GM23338 (cell line): ENCODE measurements at regions not wholly inside any gene's neighbourhood (a gene's known extent, or its start where the extent isn't known, plus 50 kb on each side); places are given as distances from the start of the nearest gene placed in this dataset.

ENCODE experiments used
- ATAC-seq: fragments of 200-7000 bp; cut with Tn5 transposase; 3 replicates; pipeline ENCODE4 v1.9.1; 2020
- DNase-seq: peaks from one replicate; pipeline ENCODE4 v3.0.0-alpha.2; 2015; ENCODE audit warnings: low spot score
- H2AFZ ChIP-seq: fragments of 200-600 bp; sonication (generic); 2 replicates; pipeline ENCODE4 v1.8.0; 2016; ENCODE audit warnings: antibody characterized with exemption, mild to moderate bottlenecking, moderate library complexity
- H3F3A ChIP-seq: fragments of 200-600 bp; sonication (generic); replicated peaks from 2 replicates; pipeline ENCODE4 v1.8.0; 2017; ENCODE audit warnings: antibody characterized with exemption, mixed run types, low read depth
- H3K27ac ChIP-seq: fragments of 200-600 bp; sonication (generic); 2 replicates; pipeline ENCODE4 v1.6.1; 2016; ENCODE audit warnings: low read depth
- H3K27me3 ChIP-seq: fragments of 200-600 bp; sonication (generic); 2 replicates; pipeline ENCODE4 v1.8.0; 2016; ENCODE audit warnings: mild to moderate bottlenecking, mixed run types, moderate library complexity; ENCODE audit not compliant: insufficient read depth
- H3K36me3 ChIP-seq: fragments of 200-600 bp; sonication (generic); 2 replicates; pipeline ENCODE4 v1.8.0; 2016; ENCODE audit warnings: mild to moderate bottlenecking; ENCODE audit not compliant: insufficient read depth
- H3K4me1 ChIP-seq: fragments of 200-600 bp; sonication (generic); 2 replicates; pipeline ENCODE4 v1.8.0; 2016; ENCODE audit warnings: mild to moderate bottlenecking, moderate library complexity; ENCODE audit not compliant: insufficient read depth
- H3K4me2 ChIP-seq: fragments of 200-600 bp; sonication (generic); 2 replicates; pipeline ENCODE4 v1.7.1; 2017; ENCODE audit warnings: mixed run types
- H3K4me3 ChIP-seq: fragments of 200-600 bp; sonication (generic); 2 replicates; pipeline ENCODE4 v1.6.1; 2016; ENCODE audit warnings: mixed run types
- H3K79me2 ChIP-seq: fragments of 200-600 bp; sonication (generic); replicated peaks from 2 replicates; pipeline ENCODE4 v1.8.0; 2017; ENCODE audit warnings: mild to moderate bottlenecking; ENCODE audit not compliant: insufficient read depth
- H3K9me2 ChIP-seq: fragments of 200-600 bp; sonication (generic); 2 replicates; pipeline ENCODE4 v1.8.0; 2017; ENCODE audit not compliant: insufficient read depth
- H4K20me1 ChIP-seq: fragments of 200-600 bp; sonication (generic); replicated peaks from 2 replicates; pipeline ENCODE4 v1.8.0; 2017; ENCODE audit warnings: mild to moderate bottlenecking; ENCODE audit not compliant: insufficient read depth
- H3K27ac Mint-ChIP-seq: 2 replicates; pipeline ENCODE4 v1.8.0; 2020; ENCODE audit warnings: inconsistent platforms, mild to moderate bottlenecking, moderate library complexity, mixed read lengths
- H3K27me3 Mint-ChIP-seq: 3 replicates; pipeline ENCODE4 v1.8.0; 2022; ENCODE audit warnings: low read depth, mild to moderate bottlenecking, moderate library complexity, mixed read lengths, inconsistent platforms; ENCODE audit not compliant: insufficient read depth, poor library complexity
- H3K36me3 Mint-ChIP-seq: 3 replicates; pipeline ENCODE4 v1.8.0; 2021; ENCODE audit warnings: low read depth, mild to moderate bottlenecking, inconsistent platforms, moderate library complexity, mixed read lengths
- H3K4me1 Mint-ChIP-seq: 3 replicates; pipeline ENCODE4 v1.8.0; 2020; ENCODE audit warnings: mild to moderate bottlenecking, inconsistent platforms, mixed read lengths
- H3K4me3 Mint-ChIP-seq: 3 replicates; pipeline ENCODE4 v1.8.0; 2021; ENCODE audit warnings: moderate library complexity, mild to moderate bottlenecking, inconsistent platforms, mixed read lengths
- H3K9me3 Mint-ChIP-seq: 3 replicates; pipeline ENCODE4 v1.8.0; 2020; ENCODE audit warnings: moderate library complexity, mild to moderate bottlenecking, inconsistent platforms, mixed read lengths
- CTCF ChIP-seq, 2 experiments: fragments of 200-600 bp in 1 of 2; sonication (generic) in 1 of 2; conservative IDR thresholded peaks; 2 replicates each; pipeline versions ENCODE4 v1.5.1 to v1.6.1; 2016 to 2017; ENCODE audit warnings: antibody characterized with exemption in 2 of 2, low read depth in 2 of 2, mild to moderate bottlenecking in 2 of 2, moderate library complexity in 1 of 2
- EZH2 ChIP-seq: fragments of 200-600 bp; sonication (generic); IDR thresholded peaks from one replicate; pipeline ENCODE4 v1.8.0; 2017; ENCODE audit warnings: antibody characterized with exemption, mild to moderate bottlenecking, low read depth; ENCODE audit not compliant: unreplicated experiment
- JUNB ChIP-seq: IDR thresholded peaks from one replicate; pipeline ENCODE4 v1.6.1; 2016; ENCODE audit warnings: antibody characterized with exemption; ENCODE audit not compliant: unreplicated experiment
- NANOG ChIP-seq: IDR thresholded peaks from 2 replicates; pipeline ENCODE4 v1.6.1; 2016; ENCODE audit warnings: antibody characterized with exemption, borderline replicate concordance
- POLR2AphosphoS5 ChIP-seq: IDR thresholded peaks from 2 replicates; pipeline ENCODE4 v1.6.1; 2016; ENCODE audit warnings: antibody characterized with exemption, low read depth
- REST ChIP-seq: IDR thresholded peaks from one replicate; pipeline ENCODE4 v1.6.1; 2018; ENCODE audit warnings: antibody characterized with exemption; ENCODE audit not compliant: unreplicated experiment
- ZNF331 ChIP-seq: fragments of 250-450 bp; sonication (Bioruptor Pico); IDR thresholded peaks from 2 replicates; pipeline ENCODE4 v1.5.0; 2020; ENCODE audit warnings: low read depth, mild to moderate bottlenecking, moderate library complexity
- TF ChIP-seq, protein P1 (sequence below): fragments of 250-450 bp; sonication (Bioruptor Pico); IDR thresholded peaks from 2 replicates; pipeline ENCODE4 v1.5.0; 2020; ENCODE audit warnings: mild to moderate bottlenecking, moderate library complexity
- TF ChIP-seq, protein P2 (sequence below): IDR thresholded peaks from 2 replicates; pipeline ENCODE4 v1.6.1; 2016; ENCODE audit warnings: antibody characterized with exemption

- Histone ChIP-seq H3K9me2 (peaks cover 5% of the 10 kb centered on the region; the same call in 1 of the 2 replicates), H3K36me3 (no peaks in the 10 kb centered on the region), H3K27me3 (no peaks in the 10 kb centered on the region), H3F3A (no peaks in the 10 kb centered on the region), H4K20me1 (no peaks in the 10 kb centered on the region), H3K4me3 (no peak overlapping the region), H3K4me2 (no peak overlapping the region), H3K79me2 (no peaks in the 10 kb centered on the region), H3K27ac (no peak overlapping the region), H2AFZ (peak overlapping the region; percentile 96), H3K4me1 (no peaks in the 10 kb centered on the region; the same call in 1 of the 2 replicates)
- peaks cover 9% of the 10 kb centered on the region; the same call in 2 of the 3 replicates for H3K9me3 Mint-ChIP-seq
- ATAC-seq (no peak), DNase-seq (no peak)
- no peak overlapping the region for H3K27ac Mint-ChIP-seq
- no peak overlapping the region for H3K4me3 Mint-ChIP-seq
- peaks cover 3% of the 10 kb centered on the region; the same call in 2 of the 3 replicates for H3K36me3 Mint-ChIP-seq
- peaks cover 3% of the 10 kb centered on the region; the same call in 1 of the 3 replicates for H3K4me1 Mint-ChIP-seq
- peaks cover 3% of the 10 kb centered on the region for H3K27me3 Mint-ChIP-seq
- TF ChIP-seq POLR2AphosphoS5 (no peak), ZNF331 (no peak), NANOG (no peak), JUNB (no peak), EZH2 (no peak), CTCF (conservative IDR thresholded peaks at IDR 0.05; ENCODE audit: low read depth in 2 of 2) (no peak), REST (no peak)
- TF ChIP-seq, protein P1, sequence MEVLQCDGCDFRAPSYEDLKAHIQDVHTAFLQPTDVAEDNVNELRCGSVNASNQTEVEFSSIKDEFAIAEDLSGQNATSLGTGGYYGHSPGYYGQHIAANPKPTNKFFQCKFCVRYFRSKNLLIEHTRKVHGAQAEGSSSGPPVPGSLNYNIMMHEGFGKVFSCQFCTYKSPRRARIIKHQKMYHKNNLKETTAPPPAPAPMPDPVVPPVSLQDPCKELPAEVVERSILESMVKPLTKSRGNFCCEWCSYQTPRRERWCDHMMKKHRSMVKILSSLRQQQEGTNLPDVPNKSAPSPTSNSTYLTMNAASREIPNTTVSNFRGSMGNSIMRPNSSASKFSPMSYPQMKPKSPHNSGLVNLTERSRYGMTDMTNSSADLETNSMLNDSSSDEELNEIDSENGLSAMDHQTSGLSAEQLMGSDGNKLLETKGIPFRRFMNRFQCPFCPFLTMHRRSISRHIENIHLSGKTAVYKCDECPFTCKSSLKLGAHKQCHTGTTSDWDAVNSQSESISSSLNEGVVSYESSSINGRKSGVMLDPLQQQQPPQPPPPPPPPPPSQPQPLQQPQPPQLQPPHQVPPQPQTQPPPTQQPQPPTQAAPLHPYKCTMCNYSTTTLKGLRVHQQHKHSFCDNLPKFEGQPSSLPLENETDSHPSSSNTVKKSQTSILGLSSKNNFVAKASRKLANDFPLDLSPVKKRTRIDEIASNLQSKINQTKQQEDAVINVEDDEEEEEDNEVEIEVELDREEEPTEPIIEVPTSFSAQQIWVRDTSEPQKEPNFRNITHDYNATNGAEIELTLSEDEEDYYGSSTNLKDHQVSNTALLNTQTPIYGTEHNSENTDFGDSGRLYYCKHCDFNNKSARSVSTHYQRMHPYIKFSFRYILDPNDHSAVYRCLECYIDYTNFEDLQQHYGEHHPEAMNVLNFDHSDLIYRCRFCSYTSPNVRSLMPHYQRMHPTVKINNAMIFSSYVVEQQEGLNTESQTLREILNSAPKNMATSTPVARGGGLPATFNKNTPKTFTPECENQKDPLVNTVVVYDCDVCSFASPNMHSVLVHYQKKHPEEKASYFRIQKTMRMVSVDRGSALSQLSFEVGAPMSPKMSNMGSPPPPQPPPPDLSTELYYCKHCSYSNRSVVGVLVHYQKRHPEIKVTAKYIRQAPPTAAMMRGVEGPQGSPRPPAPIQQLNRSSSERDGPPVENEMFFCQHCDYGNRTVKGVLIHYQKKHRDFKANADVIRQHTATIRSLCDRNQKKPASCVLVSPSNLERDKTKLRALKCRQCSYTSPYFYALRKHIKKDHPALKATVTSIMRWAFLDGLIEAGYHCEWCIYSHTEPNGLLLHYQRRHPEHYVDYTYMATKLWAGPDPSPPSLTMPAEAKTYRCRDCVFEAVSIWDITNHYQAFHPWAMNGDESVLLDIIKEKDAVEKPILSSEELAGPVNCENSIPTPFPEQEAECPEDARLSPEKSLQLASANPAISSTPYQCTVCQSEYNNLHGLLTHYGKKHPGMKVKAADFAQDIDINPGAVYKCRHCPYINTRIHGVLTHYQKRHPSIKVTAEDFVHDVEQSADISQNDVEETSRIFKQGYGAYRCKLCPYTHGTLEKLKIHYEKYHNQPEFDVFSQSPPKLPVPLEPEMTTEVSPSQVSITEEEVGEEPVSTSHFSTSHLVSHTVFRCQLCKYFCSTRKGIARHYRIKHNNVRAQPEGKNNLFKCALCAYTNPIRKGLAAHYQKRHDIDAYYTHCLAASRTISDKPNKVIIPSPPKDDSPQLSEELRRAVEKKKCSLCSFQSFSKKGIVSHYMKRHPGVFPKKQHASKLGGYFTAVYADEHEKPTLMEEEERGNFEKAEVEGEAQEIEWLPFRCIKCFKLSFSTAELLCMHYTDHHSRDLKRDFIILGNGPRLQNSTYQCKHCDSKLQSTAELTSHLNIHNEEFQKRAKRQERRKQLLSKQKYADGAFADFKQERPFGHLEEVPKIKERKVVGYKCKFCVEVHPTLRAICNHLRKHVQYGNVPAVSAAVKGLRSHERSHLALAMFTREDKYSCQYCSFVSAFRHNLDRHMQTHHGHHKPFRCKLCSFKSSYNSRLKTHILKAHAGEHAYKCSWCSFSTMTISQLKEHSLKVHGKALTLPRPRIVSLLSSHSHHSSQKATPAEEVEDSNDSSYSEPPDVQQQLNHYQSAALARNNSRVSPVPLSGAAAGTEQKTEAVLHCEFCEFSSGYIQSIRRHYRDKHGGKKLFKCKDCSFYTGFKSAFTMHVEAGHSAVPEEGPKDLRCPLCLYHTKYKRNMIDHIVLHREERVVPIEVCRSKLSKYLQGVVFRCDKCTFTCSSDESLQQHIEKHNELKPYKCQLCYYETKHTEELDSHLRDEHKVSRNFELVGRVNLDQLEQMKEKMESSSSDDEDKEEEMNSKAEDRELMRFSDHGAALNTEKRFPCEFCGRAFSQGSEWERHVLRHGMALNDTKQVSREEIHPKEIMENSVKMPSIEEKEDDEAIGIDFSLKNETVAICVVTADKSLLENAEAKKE (CRISPR knock-in tag): no peak
- TF ChIP-seq, protein P2, sequence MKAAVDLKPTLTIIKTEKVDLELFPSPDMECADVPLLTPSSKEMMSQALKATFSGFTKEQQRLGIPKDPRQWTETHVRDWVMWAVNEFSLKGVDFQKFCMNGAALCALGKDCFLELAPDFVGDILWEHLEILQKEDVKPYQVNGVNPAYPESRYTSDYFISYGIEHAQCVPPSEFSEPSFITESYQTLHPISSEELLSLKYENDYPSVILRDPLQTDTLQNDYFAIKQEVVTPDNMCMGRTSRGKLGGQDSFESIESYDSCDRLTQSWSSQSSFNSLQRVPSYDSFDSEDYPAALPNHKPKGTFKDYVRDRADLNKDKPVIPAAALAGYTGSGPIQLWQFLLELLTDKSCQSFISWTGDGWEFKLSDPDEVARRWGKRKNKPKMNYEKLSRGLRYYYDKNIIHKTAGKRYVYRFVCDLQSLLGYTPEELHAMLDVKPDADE: no peak
These were observed 52.9 kb upstream of the BCL6 start for GRCh38 chr3:187798126-187798525.
